ENCODE measurements at regions not wholly inside any gene's neighbourhood (a gene's known extent, or its start where the extent isn't known, plus 50 kb on each side); places are given as distances from the start of the nearest gene placed in this dataset.
A peak's percentile ranks its signal among the peaks of the same experiment; 100 is the strongest.

DNA sequence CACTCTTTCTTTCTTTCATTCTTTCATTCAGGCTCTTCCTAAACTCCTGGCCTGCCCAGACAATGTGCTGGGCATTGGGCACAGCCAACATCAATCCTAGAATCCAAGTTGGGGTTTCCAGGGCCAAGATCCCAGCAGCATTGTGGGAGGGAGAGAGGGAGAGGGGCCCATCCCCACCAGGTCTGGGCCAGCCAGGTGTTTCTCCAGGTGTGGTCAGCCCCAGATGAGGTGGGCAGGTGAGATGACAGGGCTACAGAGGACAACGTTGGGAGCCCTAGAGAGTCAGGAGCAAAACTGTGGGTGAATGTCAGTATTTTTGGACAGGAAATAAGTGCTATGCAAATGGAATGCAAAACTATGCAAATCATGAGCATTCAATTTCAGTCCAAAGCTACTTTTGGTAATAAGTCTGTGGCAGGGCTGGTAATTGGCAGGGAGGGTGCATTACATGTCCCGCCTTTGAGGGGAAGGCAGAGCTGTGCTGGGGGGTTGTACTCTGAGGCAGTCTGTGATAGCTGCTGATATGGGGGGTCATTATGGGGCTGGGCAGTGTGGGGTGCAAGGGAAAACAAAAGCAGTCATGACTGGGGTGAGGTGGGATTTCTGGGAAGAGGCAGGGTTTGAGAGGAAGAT lies 139.9 kb upstream of the IGSF21 start:
- in situ Hi-C loops (cut with MboI; ENCODE audit: low pct_unique_long_range_greater_than_20kb, low sequenced_read_pairs, unreplicated experiment) = no loop called here

DNA sequence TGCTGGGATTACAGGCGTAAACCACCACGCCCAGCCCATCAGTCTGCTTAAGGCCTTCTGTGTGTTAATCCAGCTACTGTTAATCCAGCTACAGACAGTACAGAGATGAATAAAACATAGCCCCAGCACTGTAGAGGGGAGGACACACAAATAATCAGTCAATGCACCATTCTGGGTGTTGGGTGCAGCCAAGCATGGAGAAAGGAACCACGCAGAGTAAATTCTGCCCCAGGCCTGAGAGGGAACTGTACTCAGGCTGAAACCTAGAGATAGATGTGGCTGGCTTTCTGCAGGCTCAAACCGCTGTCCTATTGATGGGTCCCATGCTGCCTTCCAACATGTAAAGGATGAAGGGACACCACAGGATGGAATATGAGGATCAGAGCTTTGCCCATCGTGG lies 136.8 kb upstream of the IGSF21 start:
- peak; percentile 47 for DNase-seq (ENCODE audit: low spot score)
- in situ Hi-C loops (cut with MboI; ENCODE audit: low pct_unique_long_range_greater_than_20kb, low sequenced_read_pairs, unreplicated experiment) = no loop called here
- no peak for TF ChIP-seq CTCF (IDR thresholded peaks at IDR 0.05; ENCODE audit: extremely low read depth, insufficient read depth, missing control alignments)

More for the DNA sequence above, 139.9 kb upstream of the IGSF21 start:
- DNase-seq (ENCODE audit: low spot score) = no peak
- TF ChIP-seq CTCF (IDR thresholded peaks at IDR 0.05; ENCODE audit: extremely low read depth, insufficient read depth, missing control alignments) = no peak

DNA sequence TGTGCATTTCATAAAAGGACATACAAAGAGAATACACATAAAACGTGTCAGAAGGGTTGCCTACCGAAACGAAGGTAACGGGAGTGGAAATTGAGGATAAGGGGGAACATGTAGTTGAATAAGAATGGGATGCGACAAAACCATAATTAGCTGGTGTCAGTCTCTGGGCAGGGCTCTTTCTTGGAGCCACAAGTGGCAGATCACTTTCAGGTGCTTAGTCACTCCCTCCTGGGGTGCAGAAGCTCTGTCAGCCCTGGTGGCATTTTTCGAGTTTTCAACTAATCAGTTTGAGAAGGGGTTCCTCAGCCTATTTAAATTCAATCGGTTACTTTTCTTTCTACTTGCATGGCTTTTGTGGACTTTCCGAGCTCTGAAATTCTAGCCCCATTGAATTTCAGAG lies 133.9 kb upstream of the IGSF21 start:
- in situ Hi-C loops (cut with MboI; ENCODE audit: low pct_unique_long_range_greater_than_20kb, low sequenced_read_pairs, unreplicated experiment) = no loop called here
- no peak for TF ChIP-seq CTCF (IDR thresholded peaks at IDR 0.05; ENCODE audit: extremely low read depth, insufficient read depth, missing control alignments)
- no peak for DNase-seq (ENCODE audit: low spot score)

DNA sequence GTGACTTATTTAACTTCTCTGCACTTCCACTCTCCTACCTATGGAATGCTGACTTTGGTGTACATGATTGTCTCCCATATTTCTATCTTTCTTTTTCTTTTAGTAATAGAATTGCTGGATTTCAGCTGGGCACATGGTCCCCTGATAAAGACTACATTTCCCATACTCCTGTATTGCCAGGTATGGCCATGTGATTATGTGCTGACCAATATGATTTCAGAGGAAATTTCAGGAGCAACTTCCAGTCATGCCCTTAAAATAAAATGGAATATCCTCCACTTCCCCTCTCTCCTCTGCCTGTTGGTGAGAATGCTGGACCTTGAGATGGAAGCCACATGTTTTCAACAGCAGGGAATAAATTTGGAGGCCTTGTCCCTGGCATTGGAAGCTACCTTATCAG lies 130.7 kb upstream of the IGSF21 start:
- TF ChIP-seq CTCF (IDR thresholded peaks at IDR 0.05; ENCODE audit: extremely low read depth, insufficient read depth, missing control alignments) = no peak
- in situ Hi-C loops (cut with MboI; ENCODE audit: low pct_unique_long_range_greater_than_20kb, low sequenced_read_pairs, unreplicated experiment) = no loop called here
- no peak for DNase-seq (ENCODE audit: low spot score)

GRCh38 chr1:17978016-17978415 lies 129.6 kb upstream of the IGSF21 start:
- in situ Hi-C loops (cut with MboI; ENCODE audit: low pct_unique_long_range_greater_than_20kb, low sequenced_read_pairs, unreplicated experiment) = no loop called here
- no peak for DNase-seq (ENCODE audit: low spot score)
- no peak for TF ChIP-seq CTCF (IDR thresholded peaks at IDR 0.05; ENCODE audit: extremely low read depth, insufficient read depth, missing control alignments)

- in situ Hi-C loops (cut with MboI; ENCODE audit: low pct_unique_long_range_greater_than_20kb, low sequenced_read_pairs, unreplicated experiment) = no loop called here
- no peak for DNase-seq (ENCODE audit: low spot score)
- no peak for TF ChIP-seq CTCF (IDR thresholded peaks at IDR 0.05; ENCODE audit: extremely low read depth, insufficient read depth, missing control alignments)
These were observed 127.8 kb upstream of the IGSF21 start for GRCh38 chr1:17979815-17980214.

Measured in GM13977 (cell line).